OCI-LY1 (cell line): ENCODE measurements at regions not wholly inside any gene's neighbourhood (a gene's known extent, or its start where the extent isn't known, plus 50 kb on each side); places are given as distances from the start of the nearest gene placed in this dataset.

Source experiments
- H2AFZ ChIP-seq: fragments of 200-600 bp; sonication (generic), shearing (Covaris generic); 2 replicates; pipeline ENCODE4 v1.6.0; 2014; ENCODE audit warnings: antibody characterized with exemption, mild to moderate bottlenecking, low read length
- H3F3A ChIP-seq: fragments of 200-600 bp; sonication (generic), shearing (Covaris generic); 2 replicates; pipeline ENCODE4 v1.6.0; 2014; ENCODE audit warnings: mild to moderate bottlenecking, antibody characterized with exemption, low read length, moderate library complexity; ENCODE audit not compliant: insufficient read depth
- H3K27ac ChIP-seq: fragments of 200-600 bp; sonication (generic); 2 replicates; pipeline ENCODE4 v1.5.1; 2014; ENCODE audit warnings: low read length, mixed run types, mild to moderate bottlenecking, low read depth; ENCODE audit not compliant: poor library complexity, severe bottlenecking
- H3K27me3 ChIP-seq: fragments of 200-600 bp; sonication (generic); 2 replicates; pipeline ENCODE4 v1.6.0; 2014; ENCODE audit warnings: antibody characterized with exemption, mild to moderate bottlenecking, low read length, moderate library complexity; ENCODE audit not compliant: insufficient read depth
- H3K36me3 ChIP-seq: fragments of 200-600 bp; sonication (generic); 2 replicates; pipeline ENCODE4 v1.6.1; 2014; ENCODE audit warnings: mild to moderate bottlenecking, antibody characterized with exemption, low read length, moderate library complexity, mixed read lengths; ENCODE audit not compliant: insufficient read depth
- H3K4me1 ChIP-seq: fragments of 200-600 bp; sonication (generic); 2 replicates; pipeline ENCODE4 v1.5.1; 2014; ENCODE audit warnings: mild to moderate bottlenecking, low read length, moderate library complexity; ENCODE audit not compliant: insufficient read depth, severe bottlenecking
- H3K4me2 ChIP-seq: fragments of 200-600 bp; sonication (generic), shearing (Covaris generic); 2 replicates; pipeline ENCODE4 v1.6.1; 2014; ENCODE audit warnings: low read length
- H3K4me3 ChIP-seq: fragments of 200-600 bp; sonication (generic); 2 replicates; pipeline ENCODE4 v1.5.1; 2014; ENCODE audit warnings: low read length, low read depth, mild to moderate bottlenecking, mixed read lengths; ENCODE audit not compliant: poor library complexity, severe bottlenecking
- H3K79me2 ChIP-seq: fragments of 200-600 bp; shearing (Covaris generic); 2 replicates; pipeline ENCODE4 v1.6.1; 2016; ENCODE audit warnings: mixed run types, low read length, mixed read lengths; ENCODE audit not compliant: insufficient read depth
- H3K9ac ChIP-seq: fragments of 200-600 bp; sonication (generic), shearing (Covaris generic); 2 replicates; pipeline ENCODE4 v1.6.1; 2014; ENCODE audit warnings: mild to moderate bottlenecking, low read length, mixed read lengths
- H3K9me2 ChIP-seq: fragments of 200-600 bp; sonication (generic), shearing (Covaris generic); 2 replicates; pipeline ENCODE4 v1.6.1; 2014; ENCODE audit warnings: low read depth, mild to moderate bottlenecking, low read length, mixed read lengths
- H3K9me3 ChIP-seq: fragments of 200-600 bp; shearing (Covaris generic); 2 replicates; pipeline ENCODE4 v1.6.1; 2014; ENCODE audit warnings: low read length, mixed read lengths
- H4K20me1 ChIP-seq: fragments of 200-600 bp; sonication (generic), shearing (Covaris generic); 2 replicates; pipeline ENCODE4 v1.6.0; 2016; ENCODE audit warnings: mild to moderate bottlenecking, low read length; ENCODE audit not compliant: insufficient read depth
- EZH2 ChIP-seq: fragments of 200-600 bp; sonication (generic), shearing (Covaris generic); IDR thresholded peaks from 2 replicates; pipeline ENCODE4 v1.8.0; 2017; ENCODE audit warnings: borderline replicate concordance, mixed run types, mild to moderate bottlenecking, antibody characterized with exemption, low read length, moderate library complexity, mixed read lengths
- TF ChIP-seq, protein P1 (sequence below): fragments of 200-600 bp; sonication (generic), shearing (Covaris generic); IDR thresholded peaks from 2 replicates; pipeline ENCODE4 v1.5.1; 2017; ENCODE audit warnings: mild to moderate bottlenecking, antibody characterized with exemption, low read length, moderate library complexity, mixed read lengths

DNA sequence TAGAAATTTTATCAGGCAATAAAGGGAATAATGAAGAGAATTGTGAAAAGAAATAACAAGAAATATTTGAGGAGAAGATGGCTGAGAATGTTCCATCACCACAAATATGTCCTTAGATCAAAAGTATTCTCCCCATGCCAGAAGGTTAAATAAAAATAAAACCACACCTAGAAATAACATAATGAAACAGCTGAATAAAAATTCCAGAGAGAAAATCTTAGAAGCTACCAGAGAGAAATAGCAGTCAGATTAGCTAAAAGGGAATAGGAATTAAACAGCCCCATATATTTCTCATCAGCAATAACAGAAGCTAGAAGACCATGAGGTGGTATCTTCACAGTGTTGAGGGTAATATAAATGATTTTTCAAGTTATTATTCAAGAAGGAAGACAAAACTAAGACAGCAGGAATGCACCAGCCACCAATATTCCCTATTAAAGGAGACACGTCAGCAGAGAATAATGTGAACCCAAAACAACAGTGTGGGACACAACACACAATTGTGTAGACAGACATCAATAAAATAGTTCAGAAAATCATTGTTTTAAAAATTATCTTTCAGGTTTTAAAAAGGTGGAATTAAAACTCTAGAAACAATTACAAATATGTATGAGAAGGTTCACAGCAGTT, 82.0 kb upstream of the NEDD4L start:
- Histone ChIP-seq H3K9me3 (no peaks in the 10 kb centered on the region), H4K20me1 (no peaks in the 10 kb centered on the region), H3K79me2 (no peaks in the 10 kb centered on the region), H3K36me3 (no peaks in the 10 kb centered on the region), H3K9me2 (no peaks in the 10 kb centered on the region), H3K4me2 (no peak overlapping the region), H3F3A (no peaks in the 10 kb centered on the region), H3K4me1 (no peaks in the 10 kb centered on the region), H3K27me3 (no peaks in the 10 kb centered on the region; the same call in 1 of the 2 replicates), H3K4me3 (no peak overlapping the region), H3K27ac (no peak overlapping the region), H2AFZ (no peak overlapping the region), H3K9ac (no peak overlapping the region)
- TF ChIP-seq, protein P1, sequence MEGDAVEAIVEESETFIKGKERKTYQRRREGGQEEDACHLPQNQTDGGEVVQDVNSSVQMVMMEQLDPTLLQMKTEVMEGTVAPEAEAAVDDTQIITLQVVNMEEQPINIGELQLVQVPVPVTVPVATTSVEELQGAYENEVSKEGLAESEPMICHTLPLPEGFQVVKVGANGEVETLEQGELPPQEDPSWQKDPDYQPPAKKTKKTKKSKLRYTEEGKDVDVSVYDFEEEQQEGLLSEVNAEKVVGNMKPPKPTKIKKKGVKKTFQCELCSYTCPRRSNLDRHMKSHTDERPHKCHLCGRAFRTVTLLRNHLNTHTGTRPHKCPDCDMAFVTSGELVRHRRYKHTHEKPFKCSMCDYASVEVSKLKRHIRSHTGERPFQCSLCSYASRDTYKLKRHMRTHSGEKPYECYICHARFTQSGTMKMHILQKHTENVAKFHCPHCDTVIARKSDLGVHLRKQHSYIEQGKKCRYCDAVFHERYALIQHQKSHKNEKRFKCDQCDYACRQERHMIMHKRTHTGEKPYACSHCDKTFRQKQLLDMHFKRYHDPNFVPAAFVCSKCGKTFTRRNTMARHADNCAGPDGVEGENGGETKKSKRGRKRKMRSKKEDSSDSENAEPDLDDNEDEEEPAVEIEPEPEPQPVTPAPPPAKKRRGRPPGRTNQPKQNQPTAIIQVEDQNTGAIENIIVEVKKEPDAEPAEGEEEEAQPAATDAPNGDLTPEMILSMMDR, result no peak
- TF ChIP-seq EZH2, result no peak

DNA sequence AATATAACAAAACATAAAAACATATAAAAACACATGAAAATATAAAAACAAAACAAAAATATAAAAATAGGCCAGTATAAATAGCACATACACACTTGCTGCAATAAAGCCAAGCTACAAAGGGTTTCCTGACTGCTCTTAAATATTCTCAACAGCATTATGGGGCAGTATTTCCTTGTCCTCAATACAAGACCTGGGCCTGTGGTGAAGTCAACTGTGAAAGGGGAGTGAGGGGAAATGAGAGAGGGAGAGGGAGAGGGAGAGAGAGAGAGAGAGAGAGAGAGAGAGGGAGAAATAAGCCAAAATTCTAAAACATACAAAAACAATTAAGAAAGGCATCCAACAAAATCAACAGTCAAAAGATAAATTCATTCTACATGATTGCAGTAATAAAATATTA, 82.6 kb upstream of the NEDD4L start:
- Histone ChIP-seq H3K4me2 (no peak overlapping the region), H3F3A (no peaks in the 10 kb centered on the region), H3K9me3 (no peaks in the 10 kb centered on the region), H3K4me3 (no peak overlapping the region), H3K36me3 (no peaks in the 10 kb centered on the region), H3K9ac (no peak overlapping the region), H2AFZ (no peak overlapping the region), H3K4me1 (no peaks in the 10 kb centered on the region), H4K20me1 (no peaks in the 10 kb centered on the region), H3K9me2 (no peaks in the 10 kb centered on the region), H3K27ac (no peak overlapping the region), H3K79me2 (no peaks in the 10 kb centered on the region), H3K27me3 (no peaks in the 10 kb centered on the region; the same call in 1 of the 2 replicates)
- TF ChIP-seq, protein P1, result no peak
- TF ChIP-seq EZH2, result no peak

- H3F3A ChIP-seq, result no peaks in the 10 kb centered on the region
- no peaks in the 10 kb centered on the region for H3K9me3 ChIP-seq
- no peaks in the 10 kb centered on the region for H3K36me3 ChIP-seq
- no peak overlapping the region for H2AFZ ChIP-seq
- no peak overlapping the region for H3K4me3 ChIP-seq
- H3K4me2 ChIP-seq, result no peak overlapping the region
- H3K4me1 ChIP-seq, result no peaks in the 10 kb centered on the region
- H4K20me1 ChIP-seq, result no peaks in the 10 kb centered on the region
- H3K27me3 ChIP-seq, result no peaks in the 10 kb centered on the region; the same call in 1 of the 2 replicates
- H3K27ac ChIP-seq, result no peak overlapping the region
- H3K79me2 ChIP-seq, result no peaks in the 10 kb centered on the region
- TF ChIP-seq EZH2, result no peak
- TF ChIP-seq, protein P1, result peak; percentile 44
- no peak overlapping the region for H3K9ac ChIP-seq
- no peaks in the 10 kb centered on the region for H3K9me2 ChIP-seq
These were observed 84.7 kb upstream of the NEDD4L start for GRCh38 chr18:57959278-57959677.
